ENCODE measurements at regions not wholly inside any gene's neighbourhood (a gene's known extent, or its start where the extent isn't known, plus 50 kb on each side); places are given as distances from the start of the nearest gene placed in this dataset.
"Not testable (repeated sequence)": the region's sequence is repeated elsewhere in the genome, so short reads cannot be mapped to it uniquely, and the experiment has no call there.

DNA sequence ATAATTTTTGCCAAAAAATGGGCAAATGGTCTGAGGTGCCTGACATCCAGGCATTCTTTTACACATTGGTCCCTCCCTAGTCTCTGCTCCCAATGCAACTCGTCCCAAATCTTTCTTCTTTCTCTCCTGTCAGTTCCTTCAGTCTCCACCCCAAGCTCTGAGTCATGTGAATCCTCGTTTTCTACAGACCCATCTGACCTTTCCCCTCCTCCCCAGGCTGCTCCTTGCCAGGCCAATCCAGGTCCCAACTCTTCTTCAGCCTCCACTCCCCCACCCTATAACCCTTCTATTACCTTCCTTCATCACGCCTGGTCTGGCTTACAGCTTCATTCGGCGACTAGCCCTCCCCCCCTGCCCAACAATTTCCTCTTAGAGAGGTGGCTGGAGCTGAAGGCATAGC lies 55.3 kb downstream of the BBS10 start:
- DNase-seq (ENCODE audit: low read depth in 2 of 2): not testable (repeated sequence)

DNA sequence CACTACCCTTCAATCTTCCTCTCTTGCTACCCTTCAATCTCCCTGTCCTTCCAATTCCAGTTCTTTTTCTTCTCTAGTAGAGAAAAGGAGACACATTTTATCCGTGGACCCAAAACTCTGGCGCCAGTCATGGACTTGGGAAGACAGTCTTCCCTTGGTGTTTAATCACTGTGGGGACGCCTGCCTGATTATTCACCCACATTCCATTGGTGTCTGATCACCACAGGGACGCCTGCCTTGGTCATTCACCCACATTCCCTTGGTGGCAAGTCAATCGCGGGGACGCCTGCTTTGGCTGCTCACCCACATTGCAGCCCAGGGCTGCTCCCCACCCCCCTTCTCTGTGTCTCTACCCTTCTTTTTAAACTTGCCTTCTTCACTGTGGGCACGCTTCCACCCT lies 55.9 kb downstream of the BBS10 start:
- not testable (repeated sequence) for DNase-seq (ENCODE audit: low read depth in 2 of 2)

DNA sequence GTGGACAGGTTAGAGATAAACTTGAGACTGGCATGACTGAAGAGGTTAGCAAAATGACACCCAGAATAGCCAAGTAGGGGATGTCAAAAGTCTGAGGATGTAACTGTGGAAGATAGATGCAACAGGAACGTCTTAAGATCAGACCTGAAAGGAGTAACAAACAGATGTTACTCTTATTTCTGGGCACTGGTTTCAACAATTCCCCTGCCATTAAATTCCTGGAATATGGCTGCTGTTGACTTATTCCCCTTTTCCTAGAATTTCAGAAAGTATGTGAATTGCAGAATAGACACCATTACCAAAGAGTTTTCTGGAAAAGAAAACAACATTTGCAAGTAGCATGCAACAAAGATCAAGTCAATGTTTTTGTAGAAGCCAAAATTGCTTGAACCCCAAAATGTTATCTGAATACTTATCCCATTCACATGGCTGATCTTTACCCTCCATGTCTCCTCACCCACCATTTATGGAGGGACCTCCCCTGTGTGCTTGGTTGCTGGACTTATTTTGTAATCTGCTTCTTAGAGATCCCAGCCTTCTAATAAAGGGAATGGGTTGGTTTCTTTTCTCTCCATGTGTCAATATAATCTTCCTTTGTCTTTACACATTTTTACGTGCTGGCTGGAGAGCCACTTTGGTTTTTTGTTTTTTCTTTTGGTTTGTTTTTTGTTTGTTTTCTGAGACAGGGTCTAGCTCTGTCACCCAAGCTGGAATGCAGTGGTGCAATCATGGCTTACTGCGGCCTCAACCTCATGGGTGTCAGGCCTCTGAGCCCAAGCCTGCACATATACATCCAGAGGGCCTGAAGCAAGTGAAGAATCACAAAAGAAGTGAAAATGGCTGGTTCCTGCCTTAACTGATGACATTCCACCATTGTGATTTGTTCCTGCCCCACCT lies 57.0 kb downstream of the BBS10 start:
- no peak for DNase-seq (ENCODE audit: low read depth in 2 of 2)

DNA sequence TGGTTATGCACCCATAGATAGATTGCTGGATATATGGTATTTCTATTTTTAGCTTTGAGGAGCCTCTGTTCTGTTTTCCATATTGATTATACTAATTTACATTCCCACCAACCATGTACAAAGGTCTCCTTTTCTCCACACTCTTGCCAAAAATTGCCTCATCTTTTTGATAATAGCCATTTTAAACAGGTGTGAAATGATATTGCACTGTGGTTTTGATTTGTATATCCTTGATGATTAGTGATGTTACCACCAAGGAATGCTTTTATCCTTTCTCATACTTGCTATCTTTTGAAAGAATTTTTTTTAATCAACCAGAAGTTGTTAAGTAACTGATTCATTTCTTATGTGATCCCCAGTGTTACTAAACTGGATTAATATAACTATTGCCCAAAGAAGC lies 60.0 kb downstream of the BBS10 start:
- DNase-seq (ENCODE audit: low read depth in 2 of 2): no peak

DNA sequence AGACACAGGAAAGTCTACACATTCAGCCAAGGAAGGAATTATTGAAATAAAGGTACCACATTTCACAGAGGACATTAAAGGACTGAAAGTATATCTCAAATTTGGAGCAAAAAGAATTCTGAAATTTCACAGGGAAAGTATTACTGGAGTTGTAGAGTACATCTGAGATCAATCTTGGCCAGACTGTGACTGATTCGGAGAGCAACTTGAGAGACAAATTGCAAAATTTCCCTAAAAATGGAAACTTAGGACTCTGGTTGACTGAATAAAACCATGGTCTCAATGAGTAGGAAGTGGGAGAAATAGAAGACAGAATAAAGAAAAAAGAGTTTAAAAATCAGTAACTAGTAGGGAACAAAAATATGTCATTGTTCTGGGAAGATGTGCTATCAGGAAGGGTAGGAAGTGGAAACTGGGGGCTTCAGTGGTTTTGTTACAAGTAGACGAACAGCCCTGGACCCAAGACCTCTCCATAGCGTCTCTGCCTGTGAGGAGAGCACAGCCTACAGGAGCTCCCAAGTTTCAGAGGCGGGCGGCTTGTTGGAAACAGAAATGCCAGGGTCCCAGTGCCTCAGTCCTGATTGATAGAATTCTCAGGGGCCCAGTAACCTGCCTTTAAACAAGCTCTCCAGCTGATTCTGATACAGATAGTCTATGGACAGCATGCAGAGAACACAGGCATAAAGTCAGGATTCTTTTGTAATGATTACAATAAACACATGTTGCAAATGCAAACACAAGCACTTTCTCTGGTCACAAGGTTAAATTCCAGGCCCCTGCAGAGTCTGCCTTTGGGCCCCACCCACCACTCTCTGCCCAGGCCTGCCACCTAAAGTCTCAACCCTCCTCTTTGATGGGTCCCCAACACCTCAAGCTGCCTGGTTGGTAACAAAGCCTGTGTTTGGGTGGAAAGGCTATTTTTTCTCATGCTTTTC lies 63.1 kb downstream of the BBS10 start:
- no peak for DNase-seq (ENCODE audit: low read depth in 2 of 2)

DNA sequence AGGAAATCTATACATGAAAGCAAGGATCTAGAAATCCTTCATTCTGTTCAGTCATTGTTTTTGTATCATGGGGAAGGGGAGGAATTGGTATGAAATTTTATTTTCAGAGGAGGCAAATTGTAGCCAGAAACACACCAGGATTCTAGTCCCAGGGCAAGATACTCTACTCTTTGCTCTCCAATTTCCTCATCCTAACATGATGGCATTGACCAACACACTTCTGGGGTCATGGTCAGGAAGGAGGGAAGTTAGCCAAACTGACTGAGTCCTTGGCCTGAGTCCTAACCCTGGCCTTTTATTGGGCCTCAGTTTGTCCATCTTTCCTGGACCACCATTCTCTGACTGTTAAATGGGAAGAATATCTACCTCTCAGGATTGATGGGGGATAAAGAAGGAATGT lies 65.5 kb downstream of the BBS10 start:
- DNase-seq (ENCODE audit: low read depth in 2 of 2): no peak

DNA sequence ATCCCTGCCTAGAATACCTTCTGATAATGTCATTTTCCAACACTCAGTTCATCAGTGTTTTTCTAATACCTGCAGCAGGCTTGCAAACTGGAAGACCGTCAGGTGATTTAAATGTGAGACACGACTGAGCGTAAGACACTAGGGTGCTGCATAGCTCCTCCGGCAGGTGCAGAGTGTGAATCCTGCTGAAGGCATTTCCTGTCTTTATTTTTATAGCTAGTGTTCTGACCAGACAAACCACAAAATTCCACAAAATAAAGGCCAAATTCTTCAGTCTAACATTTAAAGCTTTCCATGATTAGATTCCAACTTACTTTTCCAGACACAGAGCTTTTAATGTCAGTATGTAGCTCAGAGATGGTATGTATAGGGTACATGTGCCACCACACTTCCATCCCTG lies 70.7 kb downstream of the BBS10 start:
- DNase-seq (ENCODE audit: low read depth in 2 of 2): peak; percentile 45 to 62

DNA sequence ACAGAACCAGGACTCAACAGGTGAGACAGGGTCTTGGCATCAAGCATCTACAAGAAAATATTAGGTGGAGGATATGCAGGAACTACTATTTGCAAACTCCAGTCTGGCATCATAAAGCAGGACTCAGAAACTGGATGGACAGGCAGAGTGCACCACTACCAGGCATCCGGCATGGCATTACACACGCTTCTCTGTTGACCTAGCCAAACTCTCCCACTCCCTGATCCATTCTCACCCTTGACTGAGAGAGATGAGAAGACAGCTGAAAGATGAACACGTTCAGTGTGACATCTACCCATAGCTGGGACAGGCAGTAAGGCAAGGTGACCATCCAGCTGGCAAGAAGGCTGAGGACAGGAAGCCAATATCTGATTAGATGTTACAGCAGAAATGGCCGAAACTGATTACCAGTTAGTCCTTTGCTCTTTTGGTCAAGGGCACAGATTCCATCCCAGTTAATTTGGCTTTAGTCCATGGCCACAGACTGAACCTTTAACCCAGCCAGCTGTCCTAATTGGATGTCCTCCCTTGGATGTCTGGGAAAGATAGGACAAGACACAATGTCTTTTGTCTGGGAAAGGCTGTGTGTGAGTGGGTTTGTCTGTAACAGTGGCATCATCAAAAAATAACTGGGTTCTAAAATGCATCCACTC lies 71.6 kb downstream of the BBS10 start:
- no peak for DNase-seq (ENCODE audit: low read depth in 2 of 2)

DNA sequence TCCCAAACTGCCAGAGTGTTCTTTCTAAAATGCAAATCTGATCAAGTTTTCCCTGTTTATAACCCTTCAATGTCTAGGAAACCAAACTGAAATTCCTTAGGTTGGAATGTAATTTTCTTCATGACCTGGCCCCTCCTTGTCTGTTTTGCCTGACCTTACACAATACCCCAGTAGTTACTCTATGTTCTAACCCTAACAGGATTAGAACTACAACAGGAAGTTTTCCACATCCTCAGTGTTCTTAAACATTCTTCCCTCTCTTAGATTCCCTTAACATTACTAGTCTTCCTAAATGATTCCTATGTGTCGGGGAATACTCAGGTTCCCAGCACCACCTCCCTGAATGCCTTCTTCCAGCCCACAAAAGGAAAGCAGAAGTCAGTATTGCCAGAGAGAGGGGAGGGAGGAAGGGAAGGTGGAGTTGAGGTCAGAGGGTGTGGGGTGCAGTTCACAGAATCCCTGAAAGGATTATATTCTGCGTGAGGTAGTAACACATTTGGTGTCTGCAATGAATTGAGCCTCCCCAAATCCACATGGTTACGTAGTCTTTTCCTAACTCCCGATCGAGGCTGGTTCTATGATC lies 72.6 kb downstream of the BBS10 start:
- DNase-seq (ENCODE audit: low read depth in 2 of 2): no peak

DNA sequence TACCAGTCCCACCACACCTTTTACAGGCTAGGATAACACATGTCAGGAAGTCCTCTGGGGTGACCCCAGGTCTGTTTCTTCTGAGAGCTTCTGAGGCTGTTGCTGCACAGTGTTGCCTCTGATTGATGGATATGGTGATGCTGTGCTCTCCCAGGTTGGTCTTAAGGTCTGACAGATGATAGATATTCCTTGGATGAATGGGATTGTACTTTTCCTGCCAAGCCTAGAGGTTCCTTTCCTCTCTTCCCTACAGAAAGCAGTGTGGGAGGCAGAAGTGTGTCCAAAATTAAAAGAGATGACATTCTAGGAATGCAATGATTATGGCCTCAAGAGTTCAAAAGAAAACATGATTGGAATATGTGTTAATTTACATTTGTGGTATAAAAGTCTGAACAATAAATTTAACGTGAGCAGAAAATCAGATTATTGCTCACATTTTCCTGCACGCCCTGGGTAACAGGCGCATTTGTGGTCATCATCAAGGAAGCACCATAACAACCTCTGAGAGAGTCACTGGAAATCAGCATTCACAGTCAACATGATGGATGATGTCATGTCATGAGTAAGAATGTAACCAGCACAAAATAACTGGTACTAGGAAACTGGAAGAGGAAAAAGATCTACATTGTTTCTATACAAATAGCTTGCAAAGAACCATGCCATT lies 73.7 kb downstream of the BBS10 start:
- DNase-seq (ENCODE audit: low read depth in 2 of 2): no peak

DNA sequence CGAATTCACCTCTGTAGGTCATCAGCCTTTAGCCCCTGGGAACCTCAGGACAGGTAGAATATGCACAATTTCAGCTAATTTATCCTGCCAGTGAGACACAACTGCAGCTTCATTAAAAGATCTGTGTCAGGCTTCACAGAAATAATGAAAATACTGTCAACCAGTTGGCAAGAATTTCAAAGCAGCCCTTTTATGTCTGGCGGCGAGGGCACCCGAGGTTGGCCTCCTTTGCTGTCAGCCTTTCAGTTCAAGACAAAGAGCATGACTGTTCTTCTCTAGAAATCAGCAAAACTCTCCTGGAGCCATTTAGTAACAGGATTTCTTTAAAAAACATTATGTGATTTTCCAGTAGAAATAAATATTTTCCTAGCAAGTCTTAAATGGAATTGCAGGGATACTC lies 75.9 kb downstream of the BBS10 start:
- no peak for DNase-seq (ENCODE audit: low read depth in 2 of 2)

DNA sequence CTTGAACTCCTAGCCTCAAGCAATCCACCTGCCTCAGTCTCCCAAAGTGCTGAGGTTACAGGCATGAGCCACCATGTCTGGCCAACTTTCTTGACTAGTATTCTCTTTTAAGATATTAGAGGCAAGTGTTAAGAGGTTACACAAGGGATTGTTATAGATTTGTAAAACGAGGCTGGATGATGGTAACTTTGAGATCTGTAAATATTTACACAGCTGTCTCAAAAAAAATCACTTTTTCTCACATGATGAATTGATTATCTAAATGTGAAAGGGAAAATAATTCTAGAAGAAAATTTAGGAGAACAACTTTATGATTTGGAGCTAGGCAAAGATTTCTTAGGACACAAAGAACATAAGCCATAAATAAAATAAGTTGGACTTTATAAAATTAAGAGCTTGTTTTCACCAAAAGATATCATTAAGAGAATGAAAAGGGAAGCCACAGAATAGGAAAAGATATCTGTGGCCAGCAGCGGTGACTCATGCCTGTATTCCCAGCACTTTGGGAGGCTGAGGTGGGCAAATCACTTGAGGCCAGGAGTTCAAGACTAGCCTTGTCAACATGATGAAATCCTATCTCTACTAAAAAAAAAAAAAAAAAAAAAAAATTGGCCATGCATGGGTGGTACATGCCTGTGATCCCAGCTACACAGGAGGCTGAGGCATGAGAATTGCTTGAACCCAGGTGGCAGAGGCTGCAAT lies 77.4 kb downstream of the BBS10 start:
- DNase-seq (ENCODE audit: low read depth in 2 of 2): no peak

DNA sequence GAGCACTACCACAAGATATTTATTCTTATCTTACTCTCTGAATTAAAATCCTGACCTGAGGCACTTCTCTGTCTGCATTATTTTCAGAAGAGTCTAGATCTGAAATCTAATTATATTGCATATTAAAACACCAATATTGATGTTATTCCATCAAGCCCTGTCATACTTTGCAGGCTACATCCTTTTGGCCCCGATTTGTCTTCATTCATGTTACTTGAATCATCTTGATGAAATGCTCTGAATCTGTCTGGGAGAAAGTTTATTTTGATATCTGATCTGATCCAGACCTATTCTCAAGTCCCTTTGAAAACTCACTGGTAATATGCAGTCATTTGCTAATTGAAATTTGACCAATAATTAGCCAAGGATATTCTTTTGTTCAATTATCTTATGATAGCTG lies 79.9 kb downstream of the BBS10 start:
- DNase-seq (ENCODE audit: low read depth in 2 of 2): no peak

DNA sequence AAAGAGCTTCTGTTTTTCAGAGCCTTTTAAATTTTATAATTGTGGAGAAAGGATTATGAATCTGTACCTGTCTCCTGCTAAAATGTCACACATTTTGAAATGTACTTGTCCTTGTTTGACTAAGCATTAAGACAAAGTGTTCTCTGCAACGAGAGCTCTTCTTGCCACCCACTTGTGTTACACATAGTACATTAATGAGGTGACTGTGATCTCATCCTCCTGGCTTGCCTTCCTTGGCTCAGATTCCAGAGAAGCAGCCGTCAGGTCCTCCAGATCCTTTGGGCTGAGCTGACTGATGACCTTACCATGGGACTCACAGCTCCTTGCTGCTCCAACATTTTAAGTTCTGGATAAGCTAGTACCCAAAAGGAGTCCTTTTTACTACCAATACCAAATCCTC lies 81.4 kb downstream of the BBS10 start:
- DNase-seq (ENCODE audit: low read depth in 2 of 2): peak; percentile 51 to 55

DNA sequence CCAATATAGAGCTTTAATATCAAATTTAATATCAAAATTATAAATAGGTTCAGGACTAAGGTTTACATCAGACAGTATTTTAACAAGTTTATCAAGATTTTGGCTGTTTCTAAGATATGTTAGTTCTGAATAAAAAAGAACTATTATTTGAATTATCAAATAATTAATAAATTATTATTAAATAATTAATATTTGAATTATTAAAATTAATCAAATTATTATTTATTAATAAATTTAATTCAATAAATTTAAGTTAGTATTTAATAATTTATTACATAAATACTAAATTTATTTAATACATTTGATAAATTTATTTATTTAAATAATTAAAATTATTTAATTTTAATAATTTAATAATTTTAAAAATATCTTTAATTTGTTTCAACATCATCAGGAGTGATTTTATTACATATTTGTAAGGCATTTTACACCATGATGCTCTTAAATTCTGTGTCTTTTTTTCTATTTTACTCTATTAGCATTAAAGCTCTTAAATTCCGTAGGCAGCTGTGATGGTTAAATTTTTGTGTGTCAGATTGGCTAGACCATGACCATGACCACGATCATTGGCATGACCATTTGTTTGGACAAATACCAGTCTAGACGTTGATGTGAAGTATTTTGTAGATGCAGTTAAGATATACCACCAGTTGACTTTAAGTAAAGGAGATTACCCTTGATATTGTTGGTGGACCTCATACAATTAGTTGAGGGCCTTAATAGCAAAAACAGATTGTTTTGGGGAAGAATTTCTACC lies 82.6 kb downstream of the BBS10 start:
- no peak for DNase-seq (ENCODE audit: low read depth in 2 of 2)

DNA sequence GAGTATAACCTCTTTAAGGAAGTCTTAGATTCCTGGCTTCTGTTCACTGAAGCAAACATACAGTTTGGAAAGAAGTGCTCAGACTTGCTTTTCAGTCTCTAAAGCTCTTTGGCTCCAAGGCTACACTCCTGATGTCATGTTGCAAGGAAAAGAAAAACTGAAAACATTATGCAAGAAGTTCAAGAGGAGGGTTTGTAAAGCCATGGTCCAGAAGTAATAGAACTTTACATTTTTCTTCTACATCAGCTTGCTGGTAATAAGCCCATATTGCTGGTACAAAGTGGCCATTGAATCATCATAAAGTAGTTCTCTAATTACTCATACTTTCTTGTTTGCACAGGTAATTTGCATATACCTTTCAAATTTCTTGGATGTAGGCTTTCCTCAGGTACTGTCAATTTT lies 83.6 kb downstream of the BBS10 start:
- DNase-seq (ENCODE audit: low read depth in 2 of 2): no peak

DNA sequence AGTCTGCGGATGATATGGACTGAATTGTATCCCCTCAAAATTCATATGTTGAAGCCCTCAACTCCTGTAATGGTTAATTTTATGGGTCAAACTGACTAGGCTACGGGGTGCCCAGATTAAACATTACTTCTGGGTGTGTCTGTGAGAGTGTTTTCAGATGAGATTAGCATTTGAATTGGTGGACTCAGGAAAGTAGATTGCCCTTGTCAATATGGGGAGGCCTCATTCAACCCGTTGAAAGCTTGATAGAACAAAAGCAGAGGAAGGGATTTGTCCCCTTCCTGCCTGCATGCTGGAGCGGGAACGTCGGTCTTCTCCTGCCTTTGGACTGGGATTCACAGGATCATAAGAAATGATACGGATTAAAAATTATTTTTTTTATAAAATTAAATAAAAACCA lies 84.5 kb downstream of the BBS10 start:
- no peak for DNase-seq (ENCODE audit: low read depth in 2 of 2)

DNA sequence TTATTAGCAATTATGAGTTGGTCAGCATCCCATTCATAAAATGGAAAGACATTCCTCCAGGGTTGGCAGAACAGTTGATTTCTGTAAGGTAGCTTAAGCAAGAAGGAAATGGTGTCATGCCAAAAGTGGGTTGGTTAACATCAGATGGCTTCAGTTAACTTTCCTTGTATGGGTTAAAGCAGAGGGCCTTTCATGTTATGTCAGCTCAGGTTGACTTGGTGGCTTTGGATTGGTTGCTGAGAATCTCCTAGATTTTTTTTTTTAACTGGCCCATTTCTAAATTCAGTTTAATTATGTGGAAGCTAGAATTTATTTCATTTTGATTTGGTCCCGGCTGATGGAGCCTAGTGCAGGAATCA lies 87.8 kb downstream of the BBS10 start:
- DNase-seq (ENCODE audit: low read depth in 2 of 2): no peak

DNA sequence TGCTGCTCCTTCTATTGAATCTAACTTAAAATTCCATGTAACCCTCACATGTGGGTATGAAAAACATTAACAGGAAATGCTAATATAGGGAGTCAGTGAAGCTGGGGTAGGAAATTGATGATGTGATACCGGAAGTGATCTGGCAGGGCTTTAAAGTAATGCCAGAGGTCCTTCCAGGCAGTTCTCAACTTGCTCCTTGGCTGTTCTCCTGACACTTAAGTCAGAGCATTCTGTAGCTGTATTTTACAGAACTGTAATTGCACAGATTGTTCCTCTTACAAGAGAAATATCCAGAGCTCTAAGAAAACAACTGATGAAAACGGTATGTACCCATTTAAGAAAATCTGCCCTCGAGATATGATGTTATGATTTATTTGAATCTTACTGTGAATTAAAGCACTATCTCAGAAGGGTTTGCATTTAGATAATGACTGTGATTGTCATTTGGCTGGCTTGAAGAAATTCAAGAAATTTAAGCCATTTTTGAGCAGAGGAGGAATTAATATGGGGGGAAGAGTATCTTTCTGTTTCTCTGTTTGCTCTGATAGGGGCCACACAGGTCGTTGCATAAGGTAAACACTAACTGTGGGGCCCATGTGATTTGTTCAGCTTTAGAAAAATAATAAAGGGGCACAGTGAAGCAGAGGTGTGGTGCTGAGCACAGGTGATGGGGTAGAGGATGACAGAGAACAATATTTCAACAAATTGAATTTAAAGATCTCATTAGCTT lies 88.4 kb downstream of the BBS10 start:
- DNase-seq (ENCODE audit: low read depth in 2 of 2): peak; percentile 72
